GM12878 (cell line): ENCODE measurements at regions not wholly inside any gene's neighbourhood (a gene's known extent, or its start where the extent isn't known, plus 50 kb on each side); places are given as distances from the start of the nearest gene placed in this dataset.

Experiments
- CHD1 ChIP-seq: IDR thresholded peaks from 2 replicates; pipeline ENCODE4 v1.6.1; 2012; ENCODE audit warnings: low read depth, low read length, improper control_type of control experiment
- CREM ChIP-seq: IDR thresholded peaks from 2 replicates; pipeline ENCODE4 v1.6.1; 2014; ENCODE audit warnings: antibody characterized with exemption, low read depth
- DPF2 ChIP-seq: fragments of 450-650 bp; IDR thresholded peaks from 2 replicates; pipeline ENCODE4 v1.6.1; 2017; ENCODE audit warnings: mild to moderate bottlenecking
- NFXL1 ChIP-seq: fragments of 450-650 bp; IDR thresholded peaks from 2 replicates; pipeline ENCODE4 v1.6.1; 2017; ENCODE audit warnings: antibody characterized with exemption, mild to moderate bottlenecking, borderline replicate concordance
- NFYB ChIP-seq: IDR thresholded peaks from 2 replicates; pipeline ENCODE4 v1.6.1; 2011; ENCODE audit warnings: low read depth, mild to moderate bottlenecking, low read length, improper control_type of control experiment, moderate library complexity; ENCODE audit not compliant: insufficient read depth
- POLR2A ChIP-seq: IDR thresholded peaks from 2 replicates; pipeline ENCODE4 v1.6.1; 2011; ENCODE audit warnings: low read depth, mild to moderate bottlenecking, low read length
- TCF3 ChIP-seq: IDR thresholded peaks from 2 replicates; pipeline ENCODE4 v1.6.1; 2012; ENCODE audit warnings: low read depth, mild to moderate bottlenecking, low read length, borderline replicate concordance; ENCODE audit not compliant: insufficient read depth
- TF ChIP-seq, protein P1 (sequence below): fragments of 450-650 bp; formaldehyde crosslinking; IDR thresholded peaks from 2 replicates; pipeline ENCODE4 v1.4.0; 2020; ENCODE audit warnings: mild to moderate bottlenecking, moderate library complexity
- TF ChIP-seq, protein P2 (sequence below): IDR thresholded peaks from 2 replicates; pipeline ENCODE4 v1.6.1; 2011; ENCODE audit warnings: mild to moderate bottlenecking, low read depth, low read length, moderate library complexity; ENCODE audit not compliant: insufficient replicate concordance
- TF ChIP-seq, protein P3 (sequence below): fragments of 450-650 bp; conservative IDR thresholded peaks from 2 replicates; pipeline ENCODE4 v1.6.1; 2017; ENCODE audit warnings: mild to moderate bottlenecking, moderate library complexity

DNA sequence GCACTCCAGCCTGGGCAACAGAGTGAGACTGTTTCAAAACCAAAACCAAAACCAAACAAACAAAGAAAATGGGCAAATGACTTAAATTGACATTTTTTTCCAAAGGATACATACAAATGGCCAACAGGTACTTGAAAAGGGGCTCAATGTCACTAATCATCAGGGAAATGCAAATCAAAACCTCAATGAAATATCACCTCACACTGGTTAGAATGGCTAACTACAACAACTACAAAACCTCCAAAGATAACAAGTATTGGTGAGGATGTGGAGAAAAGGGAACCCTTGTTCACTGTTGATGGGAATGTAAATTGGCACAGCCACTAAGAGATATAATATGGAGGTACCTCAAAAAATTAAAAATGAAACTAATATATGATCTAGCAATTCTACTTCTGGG lies 213.2 kb upstream of the HS6ST1 start:
- TF ChIP-seq NFXL1 (no peak), NFYB (no peak), CREM (no peak), TCF3 (no peak), CHD1 (no peak), DPF2 (no peak), POLR2A (no peak)
- TF ChIP-seq, protein P1, sequence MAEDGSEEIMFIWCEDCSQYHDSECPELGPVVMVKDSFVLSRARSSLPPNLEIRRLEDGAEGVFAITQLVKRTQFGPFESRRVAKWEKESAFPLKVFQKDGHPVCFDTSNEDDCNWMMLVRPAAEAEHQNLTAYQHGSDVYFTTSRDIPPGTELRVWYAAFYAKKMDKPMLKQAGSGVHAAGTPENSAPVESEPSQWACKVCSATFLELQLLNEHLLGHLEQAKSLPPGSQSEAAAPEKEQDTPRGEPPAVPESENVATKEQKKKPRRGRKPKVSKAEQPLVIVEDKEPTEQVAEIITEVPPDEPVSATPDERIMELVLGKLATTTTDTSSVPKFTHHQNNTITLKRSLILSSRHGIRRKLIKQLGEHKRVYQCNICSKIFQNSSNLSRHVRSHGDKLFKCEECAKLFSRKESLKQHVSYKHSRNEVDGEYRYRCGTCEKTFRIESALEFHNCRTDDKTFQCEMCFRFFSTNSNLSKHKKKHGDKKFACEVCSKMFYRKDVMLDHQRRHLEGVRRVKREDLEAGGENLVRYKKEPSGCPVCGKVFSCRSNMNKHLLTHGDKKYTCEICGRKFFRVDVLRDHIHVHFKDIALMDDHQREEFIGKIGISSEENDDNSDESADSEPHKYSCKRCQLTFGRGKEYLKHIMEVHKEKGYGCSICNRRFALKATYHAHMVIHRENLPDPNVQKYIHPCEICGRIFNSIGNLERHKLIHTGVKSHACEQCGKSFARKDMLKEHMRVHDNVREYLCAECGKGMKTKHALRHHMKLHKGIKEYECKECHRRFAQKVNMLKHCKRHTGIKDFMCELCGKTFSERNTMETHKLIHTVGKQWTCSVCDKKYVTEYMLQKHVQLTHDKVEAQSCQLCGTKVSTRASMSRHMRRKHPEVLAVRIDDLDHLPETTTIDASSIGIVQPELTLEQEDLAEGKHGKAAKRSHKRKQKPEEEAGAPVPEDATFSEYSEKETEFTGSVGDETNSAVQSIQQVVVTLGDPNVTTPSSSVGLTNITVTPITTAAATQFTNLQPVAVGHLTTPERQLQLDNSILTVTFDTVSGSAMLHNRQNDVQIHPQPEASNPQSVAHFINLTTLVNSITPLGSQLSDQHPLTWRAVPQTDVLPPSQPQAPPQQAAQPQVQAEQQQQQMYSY (CRISPR knock-in tag), result no peak
- TF ChIP-seq, protein P2, sequence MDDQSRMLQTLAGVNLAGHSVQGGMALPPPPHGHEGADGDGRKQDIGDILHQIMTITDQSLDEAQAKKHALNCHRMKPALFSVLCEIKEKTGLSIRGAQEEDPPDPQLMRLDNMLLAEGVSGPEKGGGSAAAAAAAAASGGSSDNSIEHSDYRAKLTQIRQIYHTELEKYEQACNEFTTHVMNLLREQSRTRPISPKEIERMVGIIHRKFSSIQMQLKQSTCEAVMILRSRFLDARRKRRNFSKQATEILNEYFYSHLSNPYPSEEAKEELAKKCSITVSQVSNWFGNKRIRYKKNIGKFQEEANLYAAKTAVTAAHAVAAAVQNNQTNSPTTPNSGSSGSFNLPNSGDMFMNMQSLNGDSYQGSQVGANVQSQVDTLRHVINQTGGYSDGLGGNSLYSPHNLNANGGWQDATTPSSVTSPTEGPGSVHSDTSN, result no peak
- TF ChIP-seq, protein P3, sequence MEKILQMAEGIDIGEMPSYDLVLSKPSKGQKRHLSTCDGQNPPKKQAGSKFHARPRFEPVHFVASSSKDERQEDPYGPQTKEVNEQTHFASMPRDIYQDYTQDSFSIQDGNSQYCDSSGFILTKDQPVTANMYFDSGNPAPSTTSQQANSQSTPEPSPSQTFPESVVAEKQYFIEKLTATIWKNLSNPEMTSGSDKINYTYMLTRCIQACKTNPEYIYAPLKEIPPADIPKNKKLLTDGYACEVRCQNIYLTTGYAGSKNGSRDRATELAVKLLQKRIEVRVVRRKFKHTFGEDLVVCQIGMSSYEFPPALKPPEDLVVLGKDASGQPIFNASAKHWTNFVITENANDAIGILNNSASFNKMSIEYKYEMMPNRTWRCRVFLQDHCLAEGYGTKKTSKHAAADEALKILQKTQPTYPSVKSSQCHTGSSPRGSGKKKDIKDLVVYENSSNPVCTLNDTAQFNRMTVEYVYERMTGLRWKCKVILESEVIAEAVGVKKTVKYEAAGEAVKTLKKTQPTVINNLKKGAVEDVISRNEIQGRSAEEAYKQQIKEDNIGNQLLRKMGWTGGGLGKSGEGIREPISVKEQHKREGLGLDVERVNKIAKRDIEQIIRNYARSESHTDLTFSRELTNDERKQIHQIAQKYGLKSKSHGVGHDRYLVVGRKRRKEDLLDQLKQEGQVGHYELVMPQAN, result no peak
